ENCODE measurements at regions not wholly inside any gene's neighbourhood (a gene's known extent, or its start where the extent isn't known, plus 50 kb on each side); places are given as distances from the start of the nearest gene placed in this dataset.

- no peaks in the 10 kb centered on the region for H3K4me1 ChIP-seq (ENCODE audit: control insufficient read depth in 2 of 2, insufficient read depth in 2 of 2, low read length in 2 of 2)
- Mint-ChIP-seq H3K4me3 (no peak overlapping the region), H3K9me3 (ENCODE audit: insufficient read depth) (no peaks in the 10 kb centered on the region), H3K27me3 (no peaks in the 10 kb centered on the region), H3K27ac (no peak overlapping the region), H3K4me1 (no peaks in the 10 kb centered on the region)
- H3K27me3 ChIP-seq (replicated peaks in 1 of 4; ENCODE audit: control extremely low read depth in 1 of 4, control insufficient read depth in 3 of 4, insufficient read depth in 4 of 4, low read length in 3 of 4), result no peaks in the 10 kb centered on the region
- no peak overlapping the region for H3K4me3 ChIP-seq (ENCODE audit: control extremely low read depth in 1 of 5, extremely low read depth in 1 of 5, insufficient read depth in 1 of 5, low read depth in 2 of 5, low read length in 4 of 5)
- no peaks in the 10 kb centered on the region for H3K9me3 ChIP-seq (ENCODE audit: control extremely low read depth in 1 of 3, control insufficient read depth in 2 of 3, insufficient read depth in 1 of 3, low read length in 2 of 3)
- no peaks in the 10 kb centered on the region for H3K79me2 ChIP-seq (ENCODE audit: control insufficient read depth, insufficient read depth, low read length)
- H3K36me3 ChIP-seq (replicated peaks in 1 of 2; ENCODE audit: control extremely low read depth in 1 of 2, control insufficient read depth in 1 of 2, extremely low read depth in 1 of 2, insufficient read depth in 2 of 2, low read length in 1 of 2), result no peaks in the 10 kb centered on the region
- no peak for DNase-seq
- no peak overlapping the region for H3K4me2 ChIP-seq (replicated peaks; ENCODE audit: low read depth, low read length, poor library complexity, severe bottlenecking)
- no peak overlapping the region for H3K9ac ChIP-seq (ENCODE audit: low read length)
- H2AFZ ChIP-seq (ENCODE audit: insufficient read depth, low read depth, low read length, poor library complexity, severe bottlenecking), result no peak overlapping the region
- no peak for TF ChIP-seq CTCF (IDR thresholded peaks at IDR 0.05)
- TF ChIP-seq EZH2 (IDR thresholded peaks at IDR 0.05; ENCODE audit: borderline replicate concordance, insufficient read depth, low read depth, low read length, poor library complexity, severe bottlenecking), result no peak
- WGBS (ENCODE audit: insufficient coverage), result 83% methylated on average over 1 of the region's 2 CpGs
- ChIA-PET CTCF (interaction anchor here (1.1 kb wide), 1 partner anchor 301 kb away, joined by 4 read pairs; no protein-coding TSS in a partner anchor), POLR2A (no interaction called here)
- no peak for ATAC-seq (ENCODE audit: low read depth)
- intact Hi-C loops (cut with micrococcal nuclease), result no loop called here
- no peaks in the 10 kb centered on the region for H4K20me1 ChIP-seq (ENCODE audit: control insufficient read depth, insufficient read depth, low read length, poor library complexity, severe bottlenecking)
- no peak overlapping the region for H3K27ac ChIP-seq (ENCODE audit: low read length in 2 of 2)
Observed at GRCh38 chr9:119667916-119668315, 298.7 kb upstream of the BRINP1 start.

- CTCF ChIA-PET, result interaction anchor here (1.1 kb wide), 1 partner anchor 302 kb away, joined by 4 read pairs; no protein-coding TSS in a partner anchor
- ATAC-seq (ENCODE audit: low read depth) (no peak), DNase-seq (no peak)
- Mint-ChIP-seq H3K4me1 (no peaks in the 10 kb centered on the region), H3K9me3 (ENCODE audit: insufficient read depth) (no peaks in the 10 kb centered on the region), H3K4me3 (no peak overlapping the region), H3K27me3 (no peaks in the 10 kb centered on the region), H3K27ac (no peak overlapping the region)
- H3K79me2 ChIP-seq (ENCODE audit: control insufficient read depth, insufficient read depth, low read length), result no peaks in the 10 kb centered on the region
- no peak overlapping the region for H3K9ac ChIP-seq (ENCODE audit: low read length)
- POLR2A ChIA-PET, result no interaction called here
- H3K4me3 ChIP-seq (ENCODE audit: control extremely low read depth in 1 of 5, extremely low read depth in 1 of 5, insufficient read depth in 1 of 5, low read depth in 2 of 5, low read length in 4 of 5), result no peak overlapping the region
- no peak overlapping the region for H2AFZ ChIP-seq (ENCODE audit: insufficient read depth, low read depth, low read length, poor library complexity, severe bottlenecking)
- no peaks in the 10 kb centered on the region for H4K20me1 ChIP-seq (ENCODE audit: control insufficient read depth, insufficient read depth, low read length, poor library complexity, severe bottlenecking)
- TF ChIP-seq CTCF (IDR thresholded peaks at IDR 0.05), result no peak
- no peaks in the 10 kb centered on the region for H3K36me3 ChIP-seq (replicated peaks in 1 of 2; ENCODE audit: control extremely low read depth in 1 of 2, control insufficient read depth in 1 of 2, extremely low read depth in 1 of 2, insufficient read depth in 2 of 2, low read length in 1 of 2)
- no peak overlapping the region for H3K27ac ChIP-seq (ENCODE audit: low read length in 2 of 2)
- no peaks in the 10 kb centered on the region for H3K4me1 ChIP-seq (ENCODE audit: control insufficient read depth in 2 of 2, insufficient read depth in 2 of 2, low read length in 2 of 2)
- no peaks in the 10 kb centered on the region for H3K9me3 ChIP-seq (ENCODE audit: control extremely low read depth in 1 of 3, control insufficient read depth in 2 of 3, insufficient read depth in 1 of 3, low read length in 2 of 3)
- WGBS (ENCODE audit: insufficient coverage), result 100% methylated on average over 1 of the region's 2 CpGs
- intact Hi-C loops (cut with micrococcal nuclease), result no loop called here
- no peaks in the 10 kb centered on the region for H3K27me3 ChIP-seq (replicated peaks in 1 of 4; ENCODE audit: control extremely low read depth in 1 of 4, control insufficient read depth in 3 of 4, insufficient read depth in 4 of 4, low read length in 3 of 4)
- H3K4me2 ChIP-seq (replicated peaks; ENCODE audit: low read depth, low read length, poor library complexity, severe bottlenecking), result no peak overlapping the region
Observed at GRCh38 chr9:119667163-119667562, 297.9 kb upstream of the BRINP1 start.
